ENCODE measurements at regions not wholly inside any gene's neighbourhood (a gene's known extent, or its start where the extent isn't known, plus 50 kb on each side); places are given as distances from the start of the nearest gene placed in this dataset.

- TF ChIP-seq EZH2 (IDR thresholded peaks at IDR 0.05; ENCODE audit: insufficient read depth, poor library complexity, severe bottlenecking) (no peak), EZH2phosphoT487 (IDR thresholded peaks at IDR 0.05; ENCODE audit: insufficient read depth, low read depth) (no peak)
Observed at GRCh38 chr2:220703279-220703678, 868.8 kb downstream of the EPHA4 start.
